ENCODE measurements at regions not wholly inside any gene's neighbourhood (a gene's known extent, or its start where the extent isn't known, plus 50 kb on each side); places are given as distances from the start of the nearest gene placed in this dataset.
A peak's percentile ranks its signal among the peaks of the same experiment; 100 is the strongest.
"Not testable (repeated sequence)": the region's sequence is repeated elsewhere in the genome, so short reads cannot be mapped to it uniquely, and the experiment has no call there.

DNA sequence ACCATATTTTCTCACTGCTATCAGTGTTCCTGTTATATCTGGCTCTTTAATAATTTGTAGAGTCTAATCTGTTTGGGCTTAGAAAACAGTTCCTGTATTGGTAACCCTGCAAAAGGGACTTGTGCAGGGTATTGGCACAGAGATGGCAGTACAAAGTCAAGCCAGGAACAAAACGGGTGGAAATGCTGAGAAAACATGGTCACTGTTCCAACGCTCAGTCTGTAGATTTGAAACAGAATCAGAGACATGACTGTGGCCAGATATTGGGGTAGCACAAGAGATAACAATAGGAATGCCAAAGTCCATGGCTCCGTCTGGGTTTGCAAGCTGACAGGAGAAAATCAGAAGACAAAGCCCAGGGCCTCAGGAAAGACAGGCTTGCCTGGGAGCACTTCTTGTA lies 290.7 kb upstream of the PDE3A start:
- no peaks in the 10 kb centered on the region for H3K36me3 ChIP-seq (ENCODE audit: control insufficient read depth in 2 of 2, insufficient read depth in 2 of 2, low read length in 2 of 2)
- H3K4me3 ChIP-seq (ENCODE audit: low read length in 2 of 2), result no peak overlapping the region
- H3K27ac ChIP-seq (ENCODE audit: low read length), result no peak overlapping the region
- peaks cover 0 to 3% of the 10 kb centered on the region in 2 donors for H3K9me3 ChIP-seq (ENCODE audit: control insufficient read depth in 2 of 2, low read length in 2 of 2)
- H3K4me1 ChIP-seq (ENCODE audit: control insufficient read depth, insufficient read depth, low read length), result no peaks in the 10 kb centered on the region
- no peak overlapping the region for H3K9ac ChIP-seq (ENCODE audit: low read length in 2 of 2)
- no peaks in the 10 kb centered on the region for H3K27me3 ChIP-seq (ENCODE audit: control insufficient read depth in 1 of 2, insufficient read depth in 2 of 2, low read length in 2 of 2)

DNA sequence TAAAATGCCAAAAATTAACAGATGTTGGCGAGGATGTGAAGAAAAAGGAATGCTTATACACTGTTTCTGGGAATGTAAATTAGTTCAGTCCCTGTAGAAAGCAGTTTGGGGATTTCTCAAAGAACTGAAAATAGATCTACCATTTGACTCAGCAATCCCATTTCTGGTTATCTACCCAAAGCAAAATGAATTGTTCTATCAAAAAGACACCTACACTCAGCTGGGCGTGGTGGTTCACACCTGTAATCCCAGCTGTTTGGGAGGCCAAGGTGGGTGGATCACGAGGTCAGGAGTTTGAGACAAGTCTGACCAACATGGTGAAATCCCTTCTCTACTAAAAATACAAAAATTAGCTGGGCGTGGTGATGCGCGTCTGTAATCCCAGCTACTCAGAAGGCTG lies 279.3 kb upstream of the PDE3A start:
- Histone ChIP-seq H3K9me3 (ENCODE audit: control insufficient read depth in 2 of 2, low read length in 2 of 2) (no peaks in the 10 kb centered on the region), H3K27ac (ENCODE audit: low read length) (no peak overlapping the region), H3K36me3 (ENCODE audit: control insufficient read depth in 2 of 2, insufficient read depth in 2 of 2, low read length in 2 of 2) (no peaks in the 10 kb centered on the region), H3K9ac (ENCODE audit: low read length in 2 of 2) (no peak overlapping the region), H3K4me3 (ENCODE audit: low read length in 2 of 2) (no peak overlapping the region), H3K4me1 (ENCODE audit: control insufficient read depth, insufficient read depth, low read length) (no peaks in the 10 kb centered on the region), H3K27me3 (ENCODE audit: control insufficient read depth in 1 of 2, insufficient read depth in 2 of 2, low read length in 2 of 2) (no peaks in the 10 kb centered on the region)

DNA sequence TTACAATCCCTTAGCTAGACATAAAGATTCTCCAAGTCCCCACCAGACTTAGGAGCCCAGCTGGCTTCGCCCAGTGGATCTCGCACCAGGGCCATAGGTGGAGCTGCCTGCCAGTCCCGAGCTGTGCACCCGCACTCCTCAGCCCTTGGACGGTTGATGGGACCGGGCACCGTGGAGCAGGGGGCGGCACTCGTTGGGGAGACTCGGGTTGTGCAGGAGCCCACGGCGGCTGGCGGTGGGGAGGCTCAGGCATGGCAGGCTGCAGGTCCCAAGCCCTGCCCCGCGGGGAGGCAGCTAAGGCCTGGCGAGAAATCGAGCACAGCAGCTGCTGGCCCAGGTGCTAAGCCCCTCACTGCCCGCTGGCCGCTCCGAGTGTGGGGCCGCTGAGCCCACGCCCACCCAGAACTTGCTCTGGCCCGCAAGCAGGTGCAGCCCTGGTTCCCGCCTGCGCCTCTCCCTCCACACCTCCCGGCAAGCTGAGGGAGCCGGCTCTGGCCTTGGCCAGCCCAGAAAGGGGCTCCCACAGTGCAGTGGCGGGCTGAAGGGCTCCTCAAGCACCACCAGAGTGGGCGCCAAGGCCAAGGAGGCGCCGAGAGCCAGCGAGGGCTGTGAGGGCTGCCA lies 275.0 kb upstream of the PDE3A start:
- H3K27me3 ChIP-seq (ENCODE audit: control insufficient read depth in 1 of 2, insufficient read depth in 2 of 2, low read length in 2 of 2); H3K36me3 ChIP-seq (ENCODE audit: control insufficient read depth in 2 of 2, insufficient read depth in 2 of 2, low read length in 2 of 2); H3K27ac ChIP-seq (ENCODE audit: low read length); H3K4me1 ChIP-seq (ENCODE audit: control insufficient read depth, insufficient read depth, low read length); H3K9me3 ChIP-seq (ENCODE audit: control insufficient read depth in 2 of 2, low read length in 2 of 2); H3K9ac ChIP-seq (ENCODE audit: low read length in 2 of 2); H3K4me3 ChIP-seq (ENCODE audit: low read length in 2 of 2): not testable (repeated sequence)

DNA sequence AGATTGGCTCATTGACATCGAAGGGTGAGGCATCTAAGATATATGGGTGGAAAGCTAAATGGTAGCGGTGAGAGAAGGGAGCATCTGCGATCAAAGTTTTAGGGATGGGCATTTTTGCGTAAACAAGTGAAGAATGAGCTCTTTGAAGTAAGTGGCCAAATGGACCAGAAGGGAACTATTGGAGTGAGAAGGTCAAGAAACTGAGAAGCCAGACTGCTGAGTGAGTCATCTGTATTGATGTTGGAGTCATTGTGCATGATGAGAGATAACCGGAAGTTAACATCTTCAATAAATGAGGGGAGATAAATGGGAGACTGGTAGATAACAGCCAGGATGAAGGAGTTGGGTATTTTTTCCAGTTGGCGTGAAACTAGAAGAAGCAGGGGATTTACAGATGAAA lies 271.9 kb upstream of the PDE3A start:
- no peak overlapping the region for H3K9ac ChIP-seq (ENCODE audit: low read length in 2 of 2)
- H3K4me3 ChIP-seq (ENCODE audit: low read length in 2 of 2), result no peak overlapping the region
- no peaks in the 10 kb centered on the region for H3K27me3 ChIP-seq (ENCODE audit: control insufficient read depth in 1 of 2, insufficient read depth in 2 of 2, low read length in 2 of 2)
- H3K36me3 ChIP-seq (ENCODE audit: control insufficient read depth in 2 of 2, insufficient read depth in 2 of 2, low read length in 2 of 2), result no peaks in the 10 kb centered on the region
- H3K4me1 ChIP-seq (ENCODE audit: control insufficient read depth, insufficient read depth, low read length), result peaks cover 5% of the 10 kb centered on the region
- no peaks in the 10 kb centered on the region for H3K9me3 ChIP-seq (ENCODE audit: control insufficient read depth in 2 of 2, low read length in 2 of 2)
- no peak overlapping the region for H3K27ac ChIP-seq (ENCODE audit: low read length)

DNA sequence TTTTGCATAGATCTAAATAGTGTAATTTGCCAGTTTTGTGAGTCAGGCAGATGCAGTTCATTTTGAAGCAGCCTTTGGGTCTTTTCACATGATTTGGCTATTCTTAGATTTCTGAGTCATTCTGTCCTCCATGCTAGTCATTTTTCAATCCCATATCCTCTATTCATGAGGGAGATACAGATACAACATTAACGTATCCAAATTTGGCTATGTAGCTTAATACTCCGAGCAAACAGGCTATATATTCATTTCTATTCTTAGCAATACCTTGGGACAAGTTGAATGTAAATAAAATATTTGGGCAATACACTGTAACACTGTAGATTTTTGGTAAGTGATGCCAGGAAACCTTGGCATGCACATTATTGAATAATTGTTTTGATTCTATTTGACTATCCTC lies 270.7 kb upstream of the PDE3A start:
- H3K36me3 ChIP-seq (ENCODE audit: control insufficient read depth in 2 of 2, insufficient read depth in 2 of 2, low read length in 2 of 2), result no peaks in the 10 kb centered on the region
- H3K4me3 ChIP-seq (ENCODE audit: low read length in 2 of 2), result no peak overlapping the region
- H3K9me3 ChIP-seq (ENCODE audit: control insufficient read depth in 2 of 2, low read length in 2 of 2), result no peaks in the 10 kb centered on the region
- no peaks in the 10 kb centered on the region for H3K27me3 ChIP-seq (ENCODE audit: control insufficient read depth in 1 of 2, insufficient read depth in 2 of 2, low read length in 2 of 2)
- H3K27ac ChIP-seq (ENCODE audit: low read length), result peak overlapping the region; percentile 31
- no peak overlapping the region for H3K9ac ChIP-seq (ENCODE audit: low read length in 2 of 2)
- peaks cover 8% of the 10 kb centered on the region for H3K4me1 ChIP-seq (ENCODE audit: control insufficient read depth, insufficient read depth, low read length)

DNA sequence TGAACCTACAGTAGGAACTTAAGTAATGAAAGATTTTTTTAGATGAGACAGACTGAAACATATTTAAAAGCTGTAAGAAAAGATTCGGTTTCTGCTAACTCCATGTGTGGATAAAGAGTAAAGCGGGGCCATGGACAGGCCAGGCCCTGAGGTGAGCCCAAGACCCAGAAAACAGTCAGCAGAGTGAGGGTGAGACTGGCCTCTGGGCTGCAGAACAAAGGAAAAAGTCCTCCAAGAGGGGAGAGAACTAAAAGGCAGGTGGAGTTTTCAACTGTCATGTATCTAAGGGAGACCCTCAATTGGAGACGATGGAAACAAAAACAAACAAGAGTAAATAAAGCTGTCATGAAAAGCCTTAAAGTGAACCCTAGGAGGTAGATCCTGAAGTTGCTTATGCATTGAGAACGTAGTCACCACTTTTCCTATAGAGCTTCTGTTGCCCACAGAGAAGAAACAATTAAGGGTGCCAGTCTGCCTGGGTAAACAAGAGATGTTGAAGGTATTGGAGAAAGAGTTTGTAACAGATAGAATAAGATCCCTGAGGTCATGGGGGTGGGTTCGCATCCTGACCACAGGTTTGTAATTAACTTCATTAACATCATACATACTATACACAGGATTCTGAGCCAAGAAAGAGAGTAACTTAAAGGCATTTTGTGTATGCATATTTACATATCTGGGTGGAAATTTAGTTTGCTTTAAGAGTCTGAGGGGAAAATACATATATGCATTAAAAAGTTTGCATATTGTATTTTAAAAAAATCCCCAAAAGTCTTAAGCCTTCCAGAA lies 268.7 kb upstream of the PDE3A start:
- Histone ChIP-seq H3K27me3 (ENCODE audit: control insufficient read depth in 1 of 2, insufficient read depth in 2 of 2, low read length in 2 of 2) (no peaks in the 10 kb centered on the region), H3K4me1 (ENCODE audit: control insufficient read depth, insufficient read depth, low read length) (peaks cover 8% of the 10 kb centered on the region), H3K36me3 (ENCODE audit: control insufficient read depth in 2 of 2, insufficient read depth in 2 of 2, low read length in 2 of 2) (no peaks in the 10 kb centered on the region), H3K9me3 (ENCODE audit: control insufficient read depth in 2 of 2, low read length in 2 of 2) (no peaks in the 10 kb centered on the region), H3K4me3 (ENCODE audit: low read length in 2 of 2) (no peak overlapping the region), H3K9ac (ENCODE audit: low read length in 2 of 2) (no peak overlapping the region), H3K27ac (ENCODE audit: low read length) (no peak overlapping the region)

DNA sequence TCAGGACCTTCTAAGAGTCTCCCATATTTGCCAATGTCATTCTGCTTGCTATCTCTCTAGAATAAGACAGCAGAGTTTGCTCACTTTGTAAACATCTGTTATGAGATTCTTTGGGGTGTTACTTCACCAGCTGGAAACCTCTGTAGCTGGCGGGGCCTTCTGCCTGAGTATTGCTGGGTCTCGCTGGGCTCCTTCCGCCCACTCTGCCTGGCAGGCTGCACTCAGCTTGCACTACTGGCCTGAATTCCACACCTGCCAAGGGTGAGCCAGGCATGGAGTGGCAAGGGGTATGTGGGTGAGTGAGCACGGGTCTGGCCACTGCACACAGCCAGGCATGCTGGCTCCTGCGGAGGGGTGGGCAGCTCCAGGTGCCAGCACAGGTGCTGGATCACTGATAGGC lies 267.3 kb upstream of the PDE3A start:
- H3K36me3 ChIP-seq (ENCODE audit: control insufficient read depth in 2 of 2, insufficient read depth in 2 of 2, low read length in 2 of 2), result no peaks in the 10 kb centered on the region
- H3K9me3 ChIP-seq (ENCODE audit: control insufficient read depth in 2 of 2, low read length in 2 of 2), result no peaks in the 10 kb centered on the region
- no peak overlapping the region for H3K9ac ChIP-seq (ENCODE audit: low read length in 2 of 2)
- no peaks in the 10 kb centered on the region for H3K27me3 ChIP-seq (ENCODE audit: control insufficient read depth in 1 of 2, insufficient read depth in 2 of 2, low read length in 2 of 2)
- H3K4me1 ChIP-seq (ENCODE audit: control insufficient read depth, insufficient read depth, low read length), result peaks cover 8% of the 10 kb centered on the region
- no peak overlapping the region for H3K4me3 ChIP-seq (ENCODE audit: low read length in 2 of 2)
- no peak overlapping the region for H3K27ac ChIP-seq (ENCODE audit: low read length)

DNA sequence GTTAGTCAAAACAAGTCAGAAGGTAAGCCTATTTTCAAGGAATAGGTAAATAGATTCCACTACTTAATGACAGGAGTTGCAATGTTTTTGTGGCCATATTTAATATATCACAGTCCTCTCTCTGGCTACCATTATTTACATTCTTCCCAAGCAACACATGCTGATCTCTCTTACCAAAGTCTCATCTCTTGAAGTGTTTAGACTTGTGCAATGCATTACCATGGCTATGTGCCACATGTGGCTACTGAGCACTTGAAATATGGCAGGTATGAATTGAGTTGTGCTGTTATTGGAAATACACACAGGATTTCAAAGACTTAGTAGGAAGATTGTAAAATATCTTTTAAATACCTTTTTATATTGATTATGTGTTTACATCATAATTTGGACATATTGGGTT lies 262.4 kb upstream of the PDE3A start:
- no peak overlapping the region for H3K4me3 ChIP-seq (ENCODE audit: low read length in 2 of 2)
- H3K9ac ChIP-seq (ENCODE audit: low read length in 2 of 2), result no peak overlapping the region
- no peaks in the 10 kb centered on the region for H3K9me3 ChIP-seq (ENCODE audit: control insufficient read depth in 2 of 2, low read length in 2 of 2)
- no peaks in the 10 kb centered on the region for H3K27me3 ChIP-seq (ENCODE audit: control insufficient read depth in 1 of 2, insufficient read depth in 2 of 2, low read length in 2 of 2)
- H3K27ac ChIP-seq (ENCODE audit: low read length), result no peak overlapping the region
- H3K4me1 ChIP-seq (ENCODE audit: control insufficient read depth, insufficient read depth, low read length), result peaks cover 4% of the 10 kb centered on the region
- H3K36me3 ChIP-seq (ENCODE audit: control insufficient read depth in 2 of 2, insufficient read depth in 2 of 2, low read length in 2 of 2), result no peaks in the 10 kb centered on the region

DNA sequence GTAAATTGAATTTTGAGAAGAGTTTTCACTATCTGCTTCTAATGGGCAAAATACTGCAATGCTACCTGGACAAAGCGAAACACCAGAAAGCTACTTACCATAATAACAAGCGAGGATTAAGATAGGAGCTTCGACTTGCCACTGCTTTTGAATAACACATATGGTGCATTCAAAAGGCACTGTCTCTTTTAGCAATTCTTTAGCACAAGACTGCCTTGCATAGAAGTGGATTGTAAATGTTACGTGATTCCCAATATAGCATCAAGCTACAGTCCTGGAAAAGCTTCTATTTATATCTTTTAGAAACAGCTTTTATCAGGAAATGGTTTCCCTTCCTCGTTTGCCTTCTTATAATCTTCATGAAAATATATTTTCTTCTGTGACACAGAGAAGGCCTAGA lies 258.7 kb upstream of the PDE3A start:
- no peaks in the 10 kb centered on the region for H3K4me1 ChIP-seq (ENCODE audit: control insufficient read depth, insufficient read depth, low read length)
- H3K4me3 ChIP-seq (ENCODE audit: low read length in 2 of 2), result no peak overlapping the region
- H3K36me3 ChIP-seq (ENCODE audit: control insufficient read depth in 2 of 2, insufficient read depth in 2 of 2, low read length in 2 of 2), result no peaks in the 10 kb centered on the region
- no peaks in the 10 kb centered on the region for H3K27me3 ChIP-seq (ENCODE audit: control insufficient read depth in 1 of 2, insufficient read depth in 2 of 2, low read length in 2 of 2)
- H3K9ac ChIP-seq (ENCODE audit: low read length in 2 of 2), result no peak overlapping the region
- H3K27ac ChIP-seq (ENCODE audit: low read length), result no peak overlapping the region
- H3K9me3 ChIP-seq (ENCODE audit: control insufficient read depth in 2 of 2, low read length in 2 of 2), result no peaks in the 10 kb centered on the region

DNA sequence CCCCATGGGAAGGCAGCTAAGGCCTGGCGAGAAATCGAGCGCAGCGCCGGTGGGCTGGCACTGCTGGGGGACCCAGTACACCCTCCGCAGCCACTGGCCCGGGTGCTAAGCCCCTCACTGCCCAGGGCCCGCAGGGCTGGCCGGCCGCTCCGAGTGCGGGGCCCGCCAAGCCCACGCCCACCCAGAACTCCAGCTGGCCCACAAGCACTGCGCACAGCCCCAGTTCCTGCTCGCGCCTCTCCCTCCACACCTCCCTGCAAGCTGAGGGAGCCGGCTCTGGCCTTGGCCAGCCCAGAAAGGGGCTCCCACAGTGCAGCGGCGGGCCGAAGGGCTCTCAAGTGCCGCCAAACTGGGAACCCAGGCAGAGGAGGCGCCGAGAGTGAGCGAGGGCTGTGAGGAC lies 253.0 kb upstream of the PDE3A start:
- not testable (repeated sequence) for H3K36me3 ChIP-seq (ENCODE audit: control insufficient read depth in 2 of 2, insufficient read depth in 2 of 2, low read length in 2 of 2); H3K9me3 ChIP-seq (ENCODE audit: control insufficient read depth in 2 of 2, low read length in 2 of 2); H3K27ac ChIP-seq (ENCODE audit: low read length); H3K27me3 ChIP-seq (ENCODE audit: control insufficient read depth in 1 of 2, insufficient read depth in 2 of 2, low read length in 2 of 2); H3K4me1 ChIP-seq (ENCODE audit: control insufficient read depth, insufficient read depth, low read length); H3K4me3 ChIP-seq (ENCODE audit: low read length in 2 of 2); H3K9ac ChIP-seq (ENCODE audit: low read length in 2 of 2)

DNA sequence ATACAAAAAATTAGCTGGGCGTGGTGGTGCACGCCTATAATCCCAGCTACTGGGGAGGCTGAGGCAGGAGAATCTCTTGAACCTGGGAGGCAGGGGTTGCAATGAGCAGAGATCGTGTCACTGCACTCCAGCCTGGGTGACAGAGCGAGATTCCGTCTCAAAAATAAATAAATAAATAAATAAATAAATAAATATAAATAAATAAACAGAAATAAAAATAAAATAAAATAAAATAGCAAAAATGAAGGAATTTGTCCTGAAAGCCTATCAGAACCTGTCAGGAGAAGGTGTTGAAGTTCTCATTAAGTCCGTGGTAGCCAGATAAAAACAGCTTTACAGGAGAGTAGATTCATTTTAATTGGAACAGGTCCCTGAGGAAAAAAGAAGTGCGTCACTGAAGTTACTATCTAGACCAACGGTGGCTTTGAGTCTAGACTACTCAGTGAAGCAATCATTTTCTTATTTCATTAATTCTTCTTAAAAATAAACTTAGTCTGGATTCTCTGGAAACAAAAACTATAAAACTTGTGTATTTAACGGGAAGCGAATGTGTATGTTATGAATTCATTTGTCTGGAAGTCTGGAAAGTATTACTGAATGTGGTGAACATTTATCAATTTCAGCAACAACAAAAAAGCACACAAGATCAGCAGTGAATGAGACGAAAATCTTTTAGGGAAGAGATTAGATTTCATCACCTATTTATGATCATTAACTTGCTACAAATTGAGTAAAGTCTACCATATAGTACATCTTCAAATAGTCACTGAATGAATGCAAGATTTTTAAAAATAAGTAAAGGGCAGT lies 248.5 kb upstream of the PDE3A start:
- Histone ChIP-seq H3K27ac (ENCODE audit: low read length) (no peak overlapping the region), H3K4me1 (ENCODE audit: control insufficient read depth, insufficient read depth, low read length) (no peaks in the 10 kb centered on the region), H3K4me3 (ENCODE audit: low read length in 2 of 2) (no peak overlapping the region), H3K36me3 (ENCODE audit: control insufficient read depth in 2 of 2, insufficient read depth in 2 of 2, low read length in 2 of 2) (no peaks in the 10 kb centered on the region), H3K27me3 (ENCODE audit: control insufficient read depth in 1 of 2, insufficient read depth in 2 of 2, low read length in 2 of 2) (no peaks in the 10 kb centered on the region), H3K9ac (ENCODE audit: low read length in 2 of 2) (no peak overlapping the region), H3K9me3 (ENCODE audit: control insufficient read depth in 2 of 2, low read length in 2 of 2) (no peaks in the 10 kb centered on the region)
